Inferior parietal cortex (tissue), 1 donor: ENCODE measurements at regions not wholly inside any gene's neighbourhood (a gene's known extent, or its start where the extent isn't known, plus 50 kb on each side); places are given as distances from the start of the nearest gene placed in this dataset.
"Not testable (repeated sequence)": the region's sequence is repeated elsewhere in the genome, so short reads cannot be mapped to it uniquely, and the experiment has no call there.

Experiments used
- DNase-seq: peaks from one replicate; pipeline ENCODE4 v3.0.0-alpha.2; 2016; ENCODE audit errors: extremely low spot score

DNA sequence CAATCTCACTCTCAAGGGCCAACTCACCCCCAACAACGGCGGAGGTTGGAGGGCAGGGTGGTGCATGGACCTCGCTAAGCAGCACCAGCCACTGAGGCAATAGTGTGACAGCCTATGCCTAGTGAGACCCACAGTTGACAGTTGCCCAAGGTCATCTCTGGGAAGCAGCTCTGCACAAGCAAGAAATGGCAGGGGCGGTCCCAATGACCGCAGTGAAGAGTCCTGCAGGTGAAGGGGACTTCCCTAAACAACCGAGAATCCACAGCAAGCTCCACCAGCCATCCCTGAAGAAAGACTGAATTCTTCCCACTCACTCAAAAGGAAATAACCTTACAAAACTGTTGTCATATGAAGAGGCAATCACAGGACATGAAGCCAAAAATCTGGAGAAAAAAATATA is 313.4 kb upstream of the ID2 start:
- no peak for DNase-seq

DNA sequence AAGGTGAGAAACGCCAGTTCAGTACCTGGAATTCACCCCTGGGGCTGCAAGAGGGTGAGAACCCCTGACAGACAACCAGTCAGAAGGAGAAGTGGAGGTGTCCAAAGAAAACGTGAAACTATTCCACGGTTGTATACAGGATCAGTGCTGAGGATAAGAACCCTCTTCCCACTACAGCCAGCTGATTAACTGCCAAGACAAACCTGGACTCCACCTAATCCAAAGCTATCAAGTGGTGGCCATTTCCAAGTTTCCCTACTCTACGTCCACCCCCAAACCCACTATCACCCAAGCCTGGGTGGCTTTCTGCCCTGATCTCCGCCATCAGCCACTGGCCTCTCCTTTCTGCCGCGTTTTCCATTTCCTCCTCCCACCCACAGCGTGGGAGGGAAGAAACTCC is 312.3 kb upstream of the ID2 start:
- no peak for DNase-seq

DNA sequence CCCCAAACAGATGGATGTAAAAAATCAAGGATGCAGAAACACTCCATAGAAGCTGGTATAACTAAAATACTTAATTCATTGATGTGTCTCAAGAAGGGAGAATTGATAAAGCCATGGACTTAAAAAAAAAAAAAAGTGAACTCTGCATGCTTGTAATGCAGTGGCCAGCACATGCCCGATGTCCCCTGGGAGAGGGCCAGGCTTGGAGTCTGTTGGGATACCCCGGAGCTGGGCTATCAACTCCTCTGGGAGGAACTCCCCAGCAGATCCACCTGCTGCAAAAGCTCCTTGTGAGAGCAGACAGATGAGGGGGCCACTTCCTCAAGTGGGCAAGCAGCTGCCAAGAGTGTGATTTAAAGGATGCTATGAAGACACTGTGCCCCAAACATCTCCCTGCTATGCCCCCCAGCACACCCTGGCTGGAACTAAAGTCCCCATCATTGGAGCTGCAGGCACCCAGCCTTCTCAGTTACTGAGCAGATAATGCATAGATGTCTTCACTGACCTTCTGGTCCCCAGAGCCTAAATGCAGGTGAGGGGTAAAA is 311.5 kb upstream of the ID2 start:
- DNase-seq: no peak

DNA sequence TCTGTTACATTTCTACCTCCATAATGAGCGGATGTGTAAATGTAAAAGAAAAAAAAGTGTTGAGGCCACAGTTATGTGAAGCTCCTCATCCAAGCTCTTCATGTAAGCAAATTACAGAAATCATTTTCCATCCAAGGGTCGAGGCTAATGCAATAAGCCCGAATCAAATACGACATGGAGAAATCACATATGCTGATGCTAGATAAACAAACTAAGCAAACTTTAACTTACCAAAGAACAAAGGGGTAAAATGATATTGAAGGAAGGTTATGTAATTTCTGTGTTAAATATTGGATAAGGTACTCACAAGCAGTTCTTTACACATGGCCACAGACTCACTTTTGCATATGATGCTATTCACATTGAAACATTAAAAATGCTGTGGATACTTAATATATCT is 310.2 kb upstream of the ID2 start:
- no peak for DNase-seq

- no peak for DNase-seq
Observed at GRCh38 chr2:8374782-8375181, 307.1 kb upstream of the ID2 start.

DNA sequence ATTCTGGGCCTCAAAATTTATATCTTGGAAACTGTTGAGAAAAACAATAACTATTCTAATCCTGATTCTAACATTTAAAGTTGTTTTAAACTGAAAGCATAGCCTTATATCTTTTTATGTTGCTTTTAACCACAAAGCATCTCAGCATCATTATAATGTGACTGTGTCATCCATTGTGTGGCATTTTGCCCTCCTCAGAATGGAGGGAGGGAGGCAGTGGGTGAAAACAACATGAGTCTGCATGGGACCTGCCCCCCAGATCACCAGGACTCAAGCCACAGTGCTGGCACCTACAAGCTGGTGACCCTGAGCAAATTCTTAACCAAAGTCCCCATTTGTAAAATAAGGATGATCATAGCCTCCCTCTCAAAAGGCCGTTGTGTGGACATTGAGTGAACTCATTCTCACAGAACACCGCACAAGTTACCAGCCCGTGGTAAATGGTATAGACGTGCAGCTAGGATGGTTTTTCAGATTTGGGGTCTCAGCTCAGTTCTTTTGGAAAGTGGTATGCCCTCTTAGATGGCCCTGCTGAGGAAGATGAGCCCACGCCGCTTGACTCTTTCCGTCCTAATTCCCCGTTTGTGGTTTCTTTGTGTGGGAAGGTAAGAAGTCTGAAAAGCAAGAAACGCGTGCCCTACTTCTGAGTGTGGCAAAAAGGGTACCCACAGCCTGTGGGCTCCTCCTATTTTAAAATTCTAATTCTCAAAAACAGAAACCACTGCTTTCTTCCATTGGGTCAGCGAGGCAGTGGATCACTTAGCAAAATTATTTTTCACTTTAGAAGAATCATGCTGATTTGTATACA is 305.0 kb upstream of the ID2 start:
- no peak for DNase-seq

GRCh38 chr2:8378016-8378810 is 303.6 kb upstream of the ID2 start:
- DNase-seq: no peak

DNA sequence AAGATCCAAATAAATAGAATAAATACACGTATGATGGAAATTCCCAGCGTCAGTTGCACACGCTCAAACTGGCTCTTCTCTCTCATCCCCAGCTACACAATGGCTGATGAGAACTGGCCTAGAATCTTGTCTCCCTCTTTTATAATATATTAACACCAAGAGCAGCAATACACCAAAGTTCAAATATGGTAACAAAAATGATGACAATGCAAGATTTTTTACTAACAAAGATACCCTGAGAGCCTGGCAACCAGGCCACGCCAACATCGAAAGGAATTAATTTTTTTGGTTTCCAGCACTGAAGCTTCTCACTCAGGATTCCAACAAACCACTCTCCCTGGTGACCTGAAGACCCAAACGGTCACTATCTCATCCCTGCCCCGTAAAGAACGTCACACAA is 302.7 kb upstream of the ID2 start:
- no peak for DNase-seq

DNA sequence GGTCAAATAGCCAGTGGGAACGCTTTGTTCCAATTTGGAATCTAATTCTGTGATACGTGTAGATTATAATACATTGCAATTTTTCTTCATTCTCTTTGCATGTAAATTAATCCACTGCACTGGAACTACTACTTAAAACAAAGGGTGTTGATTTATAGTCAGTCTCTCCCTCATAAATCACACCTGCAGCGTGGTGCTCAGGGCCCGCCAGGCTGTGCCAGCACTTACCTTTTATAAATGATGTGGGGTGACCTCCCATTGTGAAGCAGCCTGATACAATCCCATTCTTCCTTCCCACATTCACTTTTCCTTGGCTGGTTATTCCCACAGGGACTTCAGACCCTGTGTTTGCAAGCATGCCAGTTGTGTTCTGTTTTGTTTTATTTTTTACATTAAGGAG is 302.3 kb upstream of the ID2 start:
- DNase-seq: no peak

- no peak for DNase-seq
Observed at GRCh38 chr2:8380026-8380425, 301.8 kb upstream of the ID2 start.

DNA sequence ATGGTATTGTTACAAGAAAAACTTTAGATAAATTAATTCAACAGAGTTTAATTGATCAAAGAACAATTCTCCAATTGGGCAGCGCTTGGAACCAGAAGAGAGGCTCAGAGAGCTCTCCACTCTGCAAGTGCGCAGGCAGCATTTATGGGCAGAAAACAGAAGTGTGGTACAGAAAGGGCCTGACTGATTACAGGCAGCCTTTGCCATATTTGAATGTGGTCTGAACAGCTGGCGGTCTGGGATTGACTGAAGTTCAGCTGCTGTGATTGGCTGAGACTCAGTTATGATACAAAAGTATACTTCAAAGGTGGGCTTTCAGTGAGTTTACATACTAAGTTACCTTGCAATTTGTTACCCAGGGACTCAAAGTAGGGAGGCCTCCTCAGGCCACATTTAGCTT is 301.3 kb upstream of the ID2 start:
- no peak for DNase-seq

DNA sequence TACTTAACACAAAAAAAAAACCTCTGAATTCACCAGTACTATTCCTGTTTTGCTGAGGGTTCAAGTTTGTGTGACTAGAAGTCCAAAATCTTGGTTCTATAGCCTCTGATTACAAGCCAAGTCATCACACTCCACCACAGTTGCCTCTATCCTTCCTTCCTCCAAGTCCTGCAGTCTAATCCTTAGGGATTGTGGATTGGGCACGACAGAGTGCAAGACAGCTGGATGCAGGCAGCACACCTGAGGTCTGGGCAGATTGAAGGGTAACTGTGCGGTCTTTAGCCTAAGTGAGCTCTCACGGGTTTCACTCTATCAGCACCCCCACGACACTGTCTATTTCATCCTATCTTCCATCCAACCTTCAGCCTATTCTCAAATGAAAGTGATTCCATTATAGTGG is 299.4 kb upstream of the ID2 start:
- DNase-seq: no peak

DNA sequence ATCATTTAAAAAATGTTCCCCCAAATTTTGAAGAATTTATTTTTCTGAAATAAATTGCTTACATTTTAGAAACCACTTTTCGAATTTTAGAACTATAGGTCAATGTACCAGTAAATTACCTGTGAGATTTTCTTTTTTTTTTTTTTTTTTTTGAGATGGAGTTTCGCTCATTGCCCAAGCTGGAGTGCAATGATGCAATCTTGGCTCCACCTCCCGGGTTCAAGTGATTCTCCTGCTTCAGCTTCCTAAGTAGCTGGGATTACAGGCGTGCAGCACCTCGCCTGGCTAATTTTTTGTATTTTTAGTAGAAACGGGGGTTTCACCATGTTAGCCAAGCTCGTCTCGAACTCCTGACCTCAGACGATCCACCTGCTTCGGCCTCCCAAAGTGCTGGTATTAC is 295.1 kb upstream of the ID2 start:
- not testable (repeated sequence) for DNase-seq

DNA sequence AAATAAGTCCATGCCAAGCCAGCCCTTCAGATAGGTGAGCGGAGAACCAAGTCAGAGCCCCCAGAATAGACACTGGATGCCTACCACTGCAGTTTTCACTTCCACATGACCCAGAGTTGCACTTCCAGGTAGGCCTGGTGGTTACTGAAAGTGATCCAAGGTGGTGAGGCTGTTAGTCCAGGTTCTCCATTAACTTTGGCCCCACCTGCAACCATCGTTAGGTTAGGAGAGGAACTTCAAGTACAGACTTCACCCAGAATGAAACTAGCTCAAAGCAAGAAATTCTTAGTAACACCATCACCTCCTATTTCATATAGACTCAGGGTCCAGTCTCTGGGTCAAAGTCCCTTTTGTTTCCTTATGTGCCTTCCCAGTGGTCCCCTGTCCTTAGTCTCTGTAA is 293.1 kb upstream of the ID2 start:
- no peak for DNase-seq

DNA sequence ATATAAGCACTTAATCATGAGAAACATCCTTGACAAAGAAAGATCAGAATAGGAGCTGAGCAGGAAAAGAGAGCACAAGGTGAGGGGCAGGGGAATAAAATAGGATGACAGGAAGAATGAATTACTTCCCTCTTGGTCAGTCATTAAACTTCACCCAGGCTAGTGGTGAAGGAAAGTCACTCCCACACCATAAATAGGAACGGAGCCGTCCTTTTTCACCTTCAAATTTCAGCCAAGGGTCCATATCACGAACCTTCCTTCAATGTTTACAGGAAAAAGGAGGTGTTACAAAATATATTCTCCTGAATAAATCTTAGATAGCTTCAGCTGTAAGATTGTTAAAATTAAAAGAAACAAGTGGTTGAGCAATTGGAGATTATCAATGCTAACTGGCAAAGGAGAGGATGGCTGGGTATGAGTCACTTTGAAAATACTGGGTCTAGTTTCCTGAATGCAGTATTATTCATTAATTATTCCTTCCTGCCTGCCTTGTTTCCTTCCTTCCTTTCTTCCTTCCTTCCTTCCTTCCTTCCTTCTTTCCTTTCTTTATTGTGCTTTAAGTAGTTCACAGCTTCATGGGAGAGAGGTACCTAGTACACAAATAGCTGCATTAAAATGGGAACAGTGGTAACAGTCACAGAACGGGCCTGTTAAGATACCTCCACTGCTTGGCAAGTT is 292.3 kb upstream of the ID2 start:
- DNase-seq: no peak

GRCh38 chr2:8391126-8391525 is 290.7 kb upstream of the ID2 start:
- no peak for DNase-seq

DNA sequence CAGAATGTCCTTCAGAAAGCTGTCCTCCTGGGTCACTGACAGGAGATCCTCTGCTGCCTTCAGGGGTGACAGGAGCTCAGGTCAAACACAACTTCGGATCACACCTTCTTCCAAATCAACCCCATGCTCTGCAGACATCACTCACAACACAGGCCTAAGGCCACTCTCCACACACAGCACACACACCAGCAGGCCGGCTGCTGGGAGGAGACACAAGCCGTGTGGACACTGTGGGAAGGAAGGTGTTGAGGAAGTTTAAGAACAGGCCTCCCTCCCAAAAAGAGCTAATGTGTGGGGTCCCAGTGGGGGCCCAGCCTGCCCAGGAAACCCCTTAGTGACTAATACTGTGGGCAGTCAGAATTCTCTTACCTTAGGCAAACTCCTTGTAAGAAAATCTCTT is 290.3 kb upstream of the ID2 start:
- no peak for DNase-seq

DNA sequence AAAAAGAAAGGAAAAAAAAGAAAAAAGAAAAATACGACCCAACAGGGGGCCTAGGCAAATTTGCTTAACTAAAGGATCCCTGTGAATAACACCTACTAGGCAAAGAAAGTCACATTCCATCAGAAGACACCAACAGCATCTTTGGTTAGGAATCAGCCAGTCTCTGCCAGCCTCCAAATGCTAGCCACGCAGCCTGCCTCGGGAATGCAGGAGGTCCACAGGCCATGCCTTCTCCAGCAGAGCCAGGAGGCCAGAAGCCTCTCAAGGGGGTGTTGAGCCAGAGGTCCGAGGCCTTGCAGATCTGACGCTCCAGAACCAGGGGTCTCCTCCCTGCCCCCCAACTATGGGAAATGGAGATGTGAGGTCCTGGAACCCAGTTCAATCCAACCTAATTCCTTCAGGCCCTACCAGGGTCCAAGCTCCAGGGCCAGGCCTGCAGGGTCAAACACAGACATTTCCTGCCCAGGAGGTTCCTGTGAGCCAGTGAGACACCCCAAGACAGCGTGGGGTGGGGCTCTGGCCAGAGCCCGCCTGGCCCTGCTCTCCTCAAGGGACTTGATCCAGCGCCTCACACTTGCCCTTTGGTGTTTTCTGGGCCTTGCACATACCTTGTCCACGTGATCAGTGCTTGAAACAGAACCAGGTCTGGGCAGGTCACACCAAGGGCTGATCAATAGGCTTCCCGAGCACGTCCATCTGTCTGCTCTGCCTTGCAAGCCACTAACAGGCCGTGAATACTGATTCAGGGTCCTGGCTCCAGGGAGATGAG is 289.6 kb upstream of the ID2 start:
- DNase-seq: no peak

DNA sequence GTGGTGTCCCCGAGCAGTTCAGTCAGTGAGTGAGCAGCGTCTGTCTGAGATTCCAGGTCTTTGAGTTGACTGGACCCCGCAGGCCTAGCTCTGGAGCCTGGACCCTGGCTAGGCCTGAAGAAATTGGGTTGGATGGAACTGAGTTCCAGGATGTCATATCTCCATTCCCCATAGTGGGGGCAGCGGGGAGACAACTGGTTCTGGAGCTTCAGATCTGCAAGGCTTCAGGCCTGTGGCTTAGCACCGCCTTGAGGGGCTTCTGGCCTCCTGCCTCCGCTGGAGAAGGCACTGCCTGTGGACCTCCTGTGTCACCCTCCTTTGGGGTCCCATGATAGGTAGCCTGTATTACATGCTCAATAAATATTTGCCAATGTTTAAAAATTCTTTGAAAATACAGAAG is 288.4 kb upstream of the ID2 start:
- no peak for DNase-seq

DNA sequence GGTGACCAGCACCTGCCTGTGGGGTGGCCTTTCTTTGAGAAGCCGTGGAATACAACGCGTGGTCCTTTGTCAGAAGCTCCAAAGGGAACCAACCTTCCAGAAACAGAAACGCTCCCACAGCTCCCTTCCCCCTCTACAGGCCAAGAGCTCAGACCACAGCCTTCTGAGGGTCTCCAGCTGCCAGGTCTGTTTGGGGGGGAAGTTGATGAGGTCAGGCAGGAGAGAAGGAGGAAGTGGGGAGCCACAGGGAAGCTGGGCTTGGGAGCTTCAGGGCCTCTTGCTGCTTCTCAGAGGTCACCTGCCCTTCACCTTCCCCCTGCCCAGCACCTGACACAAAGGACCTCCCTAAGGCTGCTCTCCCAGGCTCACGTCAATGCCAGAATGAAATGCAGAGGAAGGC is 287.7 kb upstream of the ID2 start:
- DNase-seq: no peak

- DNase-seq: no peak
Observed at GRCh38 chr2:8394569-8395359, 287.1 kb upstream of the ID2 start.
